OCI-LY7 (cell line): ENCODE measurements at regions not wholly inside any gene's neighbourhood (a gene's known extent, or its start where the extent isn't known, plus 50 kb on each side); places are given as distances from the start of the nearest gene placed in this dataset.

Source experiments
- CTCF ChIP-seq: fragments of 200-600 bp; sonication (generic); conservative IDR thresholded peaks from 2 replicates; pipeline ENCODE4 v1.5.1; 2014; ENCODE audit warnings: mild to moderate bottlenecking, antibody characterized with exemption, low read length, moderate library complexity, mixed read lengths
- EZH2phosphoT487 ChIP-seq: fragments of 200-600 bp; sonication (generic); IDR thresholded peaks from 2 replicates; pipeline ENCODE4 v1.6.1; 2018; ENCODE audit warnings: low read depth, borderline replicate concordance, mild to moderate bottlenecking, mixed run types, antibody characterized with exemption, low read length, moderate library complexity, mixed read lengths

GRCh38 chr7:15937571-15937970 is 251.1 kb upstream of the MEOX2 start:
- TF ChIP-seq EZH2phosphoT487 (no peak), CTCF (no peak)
